ENCODE measurements at regions not wholly inside any gene's neighbourhood (a gene's known extent, or its start where the extent isn't known, plus 50 kb on each side); places are given as distances from the start of the nearest gene placed in this dataset.

GRCh38 chr2:103386872-103387271, 625.0 kb downstream of the TMEM182 start:
- Mint-ChIP-seq H3K36me3 (ENCODE audit: low read depth, unreplicated experiment) (no peaks in the 10 kb centered on the region), H3K27ac (ENCODE audit: unreplicated experiment) (no peak overlapping the region), H3K9me3 (ENCODE audit: unreplicated experiment) (no peaks in the 10 kb centered on the region), H3K4me1 (ENCODE audit: unreplicated experiment) (peaks cover 3% of the 10 kb centered on the region), H3K27me3 (ENCODE audit: unreplicated experiment) (no peaks in the 10 kb centered on the region), H3K4me3 (ENCODE audit: unreplicated experiment) (no peak overlapping the region)
- no peak for DNase-seq (ENCODE audit: low spot score)
- no peak for TF ChIP-seq CTCF (IDR thresholded peaks at IDR 0.05; ENCODE audit: unreplicated experiment)

GRCh38 chr2:103387888-103388287, 626.1 kb downstream of the TMEM182 start:
- no peak overlapping the region for H3K4me3 Mint-ChIP-seq (ENCODE audit: unreplicated experiment)
- H3K27ac Mint-ChIP-seq (ENCODE audit: unreplicated experiment): no peak overlapping the region
- DNase-seq (ENCODE audit: low spot score): no peak
- H3K27me3 Mint-ChIP-seq (ENCODE audit: unreplicated experiment): no peaks in the 10 kb centered on the region
- TF ChIP-seq CTCF (IDR thresholded peaks at IDR 0.05; ENCODE audit: unreplicated experiment): no peak
- peaks cover 3% of the 10 kb centered on the region for H3K4me1 Mint-ChIP-seq (ENCODE audit: unreplicated experiment)
- no peaks in the 10 kb centered on the region for H3K9me3 Mint-ChIP-seq (ENCODE audit: unreplicated experiment)
- H3K36me3 Mint-ChIP-seq (ENCODE audit: low read depth, unreplicated experiment): no peaks in the 10 kb centered on the region

GRCh38 chr2:103396152-103396551, 634.3 kb downstream of the TMEM182 start:
- DNase-seq (ENCODE audit: low spot score): no peak
- no peak for TF ChIP-seq CTCF (IDR thresholded peaks at IDR 0.05; ENCODE audit: unreplicated experiment)
- Mint-ChIP-seq H3K4me1 (ENCODE audit: unreplicated experiment) (peaks cover 7% of the 10 kb centered on the region), H3K4me3 (ENCODE audit: unreplicated experiment) (no peak overlapping the region), H3K27me3 (ENCODE audit: unreplicated experiment) (no peaks in the 10 kb centered on the region), H3K36me3 (ENCODE audit: low read depth, unreplicated experiment) (no peaks in the 10 kb centered on the region), H3K27ac (ENCODE audit: unreplicated experiment) (no peak overlapping the region), H3K9me3 (ENCODE audit: unreplicated experiment) (no peaks in the 10 kb centered on the region)

- H3K27ac Mint-ChIP-seq (ENCODE audit: unreplicated experiment): peak overlapping the region; percentile 97
- no peaks in the 10 kb centered on the region for H3K36me3 Mint-ChIP-seq (ENCODE audit: low read depth, unreplicated experiment)
- no peaks in the 10 kb centered on the region for H3K9me3 Mint-ChIP-seq (ENCODE audit: unreplicated experiment)
- DNase-seq (ENCODE audit: low spot score): peak; percentile 73
- H3K4me1 Mint-ChIP-seq (ENCODE audit: unreplicated experiment): peaks cover 30% of the 10 kb centered on the region
- no peak for TF ChIP-seq CTCF (IDR thresholded peaks at IDR 0.05; ENCODE audit: unreplicated experiment)
- H3K27me3 Mint-ChIP-seq (ENCODE audit: unreplicated experiment): peaks cover 4% of the 10 kb centered on the region
- no peak overlapping the region for H3K4me3 Mint-ChIP-seq (ENCODE audit: unreplicated experiment)
Observed at GRCh38 chr2:103401621-103402020, 639.8 kb downstream of the TMEM182 start.

- Mint-ChIP-seq H3K27me3 (ENCODE audit: unreplicated experiment) (peaks cover 4% of the 10 kb centered on the region), H3K4me1 (ENCODE audit: unreplicated experiment) (peaks cover 30% of the 10 kb centered on the region), H3K27ac (ENCODE audit: unreplicated experiment) (peak overlapping the region; percentile 97)
Observed at GRCh38 chr2:103402336-103402735, 640.5 kb downstream of the TMEM182 start.

More at GRCh38 chr2:103402336-103402735, 640.5 kb downstream of the TMEM182 start:
- Mint-ChIP-seq H3K9me3 (ENCODE audit: unreplicated experiment) (no peaks in the 10 kb centered on the region), H3K4me3 (ENCODE audit: unreplicated experiment) (no peak overlapping the region), H3K36me3 (ENCODE audit: low read depth, unreplicated experiment) (no peaks in the 10 kb centered on the region)
- no peak for TF ChIP-seq CTCF (IDR thresholded peaks at IDR 0.05; ENCODE audit: unreplicated experiment)
- no peak for DNase-seq (ENCODE audit: low spot score)
